SK-N-SH (cell line): ENCODE measurements at regions not wholly inside any gene's neighbourhood (a gene's known extent, or its start where the extent isn't known, plus 50 kb on each side); places are given as distances from the start of the nearest gene placed in this dataset.

Experiments
- ELF1 ChIP-seq: IDR thresholded peaks from 2 replicates; pipeline ENCODE4 v1.4.0; 2012
- EP300 ChIP-seq, 2 experiments: IDR thresholded peaks; 2 replicates each; pipeline versions ENCODE4 v1.4.0 to v1.6.1; 2012; ENCODE audit warnings: borderline replicate concordance in 1 of 2, low read depth in 1 of 2, low read length in 1 of 2
- EZH2phosphoT487 ChIP-seq: fragments of 200-600 bp; sonication (generic); IDR thresholded peaks from 2 replicates; pipeline ENCODE4 v1.6.1; 2017; ENCODE audit warnings: low read depth, mixed run types, mild to moderate bottlenecking, antibody characterized with exemption, moderate library complexity, borderline replicate concordance
- FOXM1 ChIP-seq: IDR thresholded peaks from 2 replicates; pipeline ENCODE4 v1.4.0; 2012; ENCODE audit warnings: low read depth, mild to moderate bottlenecking
- TF ChIP-seq, protein P1 (sequence below): fragments of 200-600 bp; sonication (generic); IDR thresholded peaks from 2 replicates; pipeline ENCODE4 v1.6.1; 2017; ENCODE audit warnings: antibody characterized with exemption, mild to moderate bottlenecking, moderate library complexity

DNA sequence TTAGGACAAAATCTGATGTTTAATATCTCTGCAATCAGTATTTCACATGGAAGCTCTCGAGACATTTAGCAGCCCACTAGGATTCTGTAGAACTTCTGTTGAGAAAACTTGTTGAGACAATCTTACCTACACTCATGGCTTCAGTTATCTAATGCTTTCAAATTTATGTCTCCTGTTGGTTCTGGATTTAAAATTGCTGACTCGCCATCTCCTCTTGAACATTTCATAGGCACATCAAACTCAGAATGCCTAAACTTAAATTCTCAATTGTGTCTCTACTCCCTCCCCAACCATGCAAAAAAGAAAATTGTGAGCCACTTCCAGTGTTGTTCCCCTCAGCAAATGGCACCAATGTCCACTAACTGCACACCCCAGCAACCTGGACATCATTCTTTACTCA, 142.5 kb upstream of the AHI1 start:
- TF ChIP-seq FOXM1 (no peak), ELF1 (no peak), EZH2phosphoT487 (no peak), EP300 (IDR thresholded peaks at IDR 0.05; ENCODE audit: borderline replicate concordance in 1 of 2, low read depth in 1 of 2, low read length in 1 of 2) (no peak)
- TF ChIP-seq, protein P1, sequence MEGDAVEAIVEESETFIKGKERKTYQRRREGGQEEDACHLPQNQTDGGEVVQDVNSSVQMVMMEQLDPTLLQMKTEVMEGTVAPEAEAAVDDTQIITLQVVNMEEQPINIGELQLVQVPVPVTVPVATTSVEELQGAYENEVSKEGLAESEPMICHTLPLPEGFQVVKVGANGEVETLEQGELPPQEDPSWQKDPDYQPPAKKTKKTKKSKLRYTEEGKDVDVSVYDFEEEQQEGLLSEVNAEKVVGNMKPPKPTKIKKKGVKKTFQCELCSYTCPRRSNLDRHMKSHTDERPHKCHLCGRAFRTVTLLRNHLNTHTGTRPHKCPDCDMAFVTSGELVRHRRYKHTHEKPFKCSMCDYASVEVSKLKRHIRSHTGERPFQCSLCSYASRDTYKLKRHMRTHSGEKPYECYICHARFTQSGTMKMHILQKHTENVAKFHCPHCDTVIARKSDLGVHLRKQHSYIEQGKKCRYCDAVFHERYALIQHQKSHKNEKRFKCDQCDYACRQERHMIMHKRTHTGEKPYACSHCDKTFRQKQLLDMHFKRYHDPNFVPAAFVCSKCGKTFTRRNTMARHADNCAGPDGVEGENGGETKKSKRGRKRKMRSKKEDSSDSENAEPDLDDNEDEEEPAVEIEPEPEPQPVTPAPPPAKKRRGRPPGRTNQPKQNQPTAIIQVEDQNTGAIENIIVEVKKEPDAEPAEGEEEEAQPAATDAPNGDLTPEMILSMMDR = no peak
